GM12874 (cell line): ENCODE measurements at regions not wholly inside any gene's neighbourhood (a gene's known extent, or its start where the extent isn't known, plus 50 kb on each side); places are given as distances from the start of the nearest gene placed in this dataset.

Experiments
- TF ChIP-seq, protein P1 (sequence below): IDR thresholded peaks from 2 replicates; pipeline ENCODE4 v1.5.1; 2011; ENCODE audit warnings: low read depth, mild to moderate bottlenecking, control low read depth, low read length, moderate library complexity; ENCODE audit not compliant: insufficient read depth

DNA sequence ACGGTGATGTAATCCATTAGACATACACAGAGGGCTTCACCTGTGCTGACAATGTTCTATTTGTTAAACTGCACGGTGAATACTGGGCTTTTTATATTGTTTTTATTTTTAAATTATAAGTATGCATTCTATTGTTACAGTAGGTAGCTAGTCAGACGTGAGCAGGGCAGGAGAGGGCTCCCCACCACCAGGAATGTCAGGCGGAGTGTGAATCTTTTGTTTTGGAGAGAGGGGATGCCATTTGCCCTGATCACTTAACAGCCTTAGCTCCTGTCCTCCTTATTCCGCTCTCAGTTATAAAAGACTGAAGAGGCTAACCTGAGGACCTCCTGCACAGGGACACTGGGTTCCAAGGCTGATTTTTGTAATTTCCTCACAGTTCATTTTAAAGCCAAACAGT, 151.6 kb upstream of the TAPT1 start:
- TF ChIP-seq, protein P1, sequence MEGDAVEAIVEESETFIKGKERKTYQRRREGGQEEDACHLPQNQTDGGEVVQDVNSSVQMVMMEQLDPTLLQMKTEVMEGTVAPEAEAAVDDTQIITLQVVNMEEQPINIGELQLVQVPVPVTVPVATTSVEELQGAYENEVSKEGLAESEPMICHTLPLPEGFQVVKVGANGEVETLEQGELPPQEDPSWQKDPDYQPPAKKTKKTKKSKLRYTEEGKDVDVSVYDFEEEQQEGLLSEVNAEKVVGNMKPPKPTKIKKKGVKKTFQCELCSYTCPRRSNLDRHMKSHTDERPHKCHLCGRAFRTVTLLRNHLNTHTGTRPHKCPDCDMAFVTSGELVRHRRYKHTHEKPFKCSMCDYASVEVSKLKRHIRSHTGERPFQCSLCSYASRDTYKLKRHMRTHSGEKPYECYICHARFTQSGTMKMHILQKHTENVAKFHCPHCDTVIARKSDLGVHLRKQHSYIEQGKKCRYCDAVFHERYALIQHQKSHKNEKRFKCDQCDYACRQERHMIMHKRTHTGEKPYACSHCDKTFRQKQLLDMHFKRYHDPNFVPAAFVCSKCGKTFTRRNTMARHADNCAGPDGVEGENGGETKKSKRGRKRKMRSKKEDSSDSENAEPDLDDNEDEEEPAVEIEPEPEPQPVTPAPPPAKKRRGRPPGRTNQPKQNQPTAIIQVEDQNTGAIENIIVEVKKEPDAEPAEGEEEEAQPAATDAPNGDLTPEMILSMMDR = no peak

DNA sequence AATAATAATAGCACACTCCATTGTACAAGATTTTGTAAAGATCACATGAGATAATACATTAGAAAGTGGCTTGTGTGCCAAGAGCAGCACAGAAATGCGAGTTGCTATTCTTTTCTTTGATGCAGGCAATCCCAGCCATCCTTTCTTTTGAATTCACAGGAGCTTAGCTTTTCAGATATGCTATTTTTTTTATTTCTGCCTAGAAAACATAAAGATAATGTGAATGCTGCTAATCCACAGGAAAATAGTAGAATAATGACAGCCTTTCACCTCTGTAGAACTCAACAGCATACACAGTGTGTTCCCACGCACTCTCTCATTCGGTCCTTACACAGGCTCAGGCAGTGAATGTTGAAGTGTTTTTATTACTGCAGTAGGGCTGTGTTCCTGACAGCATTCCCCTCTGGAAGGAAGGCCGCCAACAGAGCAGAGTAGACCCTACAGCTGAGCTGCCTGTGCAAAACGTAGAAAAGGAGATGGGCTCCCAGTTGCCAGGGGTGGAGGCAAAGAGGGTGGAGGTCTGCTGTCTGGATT, 138.8 kb upstream of the TAPT1 start:
- TF ChIP-seq, protein P1 = no peak

DNA sequence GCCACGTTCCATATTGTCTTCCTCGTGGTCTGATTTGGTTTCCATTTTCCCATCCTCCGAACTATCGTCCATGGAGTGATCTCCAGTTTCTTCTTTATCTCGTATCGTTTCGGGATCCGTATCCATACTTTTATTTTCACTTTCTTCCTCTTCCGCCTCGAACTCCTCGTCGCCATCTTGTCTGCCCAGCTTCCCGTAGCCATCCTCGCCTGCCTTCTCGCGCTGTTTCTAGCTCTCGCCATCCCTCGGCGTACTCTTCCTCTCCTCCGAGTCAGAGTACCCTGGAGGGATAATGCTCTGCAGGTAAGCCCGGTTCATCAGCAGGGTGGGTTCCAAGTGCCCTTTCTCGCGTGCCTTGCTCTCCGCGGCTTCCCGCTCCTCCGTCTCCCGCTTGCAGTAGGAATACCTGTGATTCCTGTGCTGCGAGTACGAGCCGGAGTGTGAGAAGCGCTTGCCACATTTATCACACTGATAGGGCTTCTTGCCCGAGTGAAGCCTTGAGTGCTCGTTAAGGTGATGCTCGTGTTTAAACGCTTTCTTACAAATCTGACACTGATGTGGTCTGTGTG, 134.5 kb upstream of the TAPT1 start:
- TF ChIP-seq, protein P1 = no peak

GRCh38 chr4:16353165-16353564, 126.9 kb upstream of the TAPT1 start:
- TF ChIP-seq, protein P1 = no peak

DNA sequence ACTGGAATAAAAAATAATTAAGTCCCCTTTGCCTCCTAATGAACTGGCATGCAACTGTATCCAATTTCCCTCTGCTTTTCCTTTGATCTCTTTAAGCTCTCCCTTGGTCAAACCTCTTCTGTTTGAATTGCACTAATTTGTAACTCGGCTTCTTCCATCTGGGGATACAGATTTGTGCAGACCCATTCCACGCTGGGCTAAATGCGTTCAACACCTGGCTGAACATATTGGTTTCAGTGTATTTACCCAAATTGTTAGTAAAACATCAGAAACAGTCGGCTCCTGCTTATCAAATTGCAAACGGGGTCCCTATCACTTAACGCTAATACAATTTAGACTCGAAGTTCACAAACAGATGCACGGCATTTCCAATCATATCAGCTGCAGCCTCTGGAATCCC, 124.9 kb upstream of the TAPT1 start:
- TF ChIP-seq, protein P1 = no peak

- TF ChIP-seq, protein P1 = no peak
Measured at GRCh38 chr4:16344853-16345252, 118.6 kb upstream of the TAPT1 start.

- TF ChIP-seq, protein P1 = no peak
Measured at GRCh38 chr4:16337936-16338335, 111.7 kb upstream of the TAPT1 start.
